ENCODE measurements at regions not wholly inside any gene's neighbourhood (a gene's known extent, or its start where the extent isn't known, plus 50 kb on each side); places are given as distances from the start of the nearest gene placed in this dataset.

GRCh38 chr12:58009405-58010195 lies 68.2 kb downstream of the ATP23 start:
- TF ChIP-seq CTCF (IDR thresholded peaks at IDR 0.05; ENCODE audit: low read depth, low read length, missing input control): no peak
- no peak for TF ChIP-seq SP1 (IDR thresholded peaks at IDR 0.05)
- TF ChIP-seq GABPA (IDR thresholded peaks at IDR 0.05 in 1 of 2, conservative IDR thresholded peaks at IDR 0.05 in 1 of 2): no peak
- TF ChIP-seq MAX (IDR thresholded peaks at IDR 0.05): no peak
- no peak for TF ChIP-seq ATF3 (IDR thresholded peaks at IDR 0.05)
- no peak for TF ChIP-seq RAD21 (IDR thresholded peaks at IDR 0.05)
- no peak for TF ChIP-seq YY1 (IDR thresholded peaks at IDR 0.05)
- TF ChIP-seq REST (IDR thresholded peaks at IDR 0.05): no peak
- no peak for TF ChIP-seq EGR1 (IDR thresholded peaks at IDR 0.05; ENCODE audit: low read depth in 2 of 2)
- no peak for TF ChIP-seq FOXA1 (IDR thresholded peaks at IDR 0.05)
- TF ChIP-seq ZBTB33 (IDR thresholded peaks at IDR 0.05): no peak
- TF ChIP-seq JUND (IDR thresholded peaks at IDR 0.05): no peak
- TF ChIP-seq HNF4A (conservative IDR thresholded peaks at IDR 0.05): no peak

Measured in liver (tissue), 3 donors.